ENCODE measurements at regions not wholly inside any gene's neighbourhood (a gene's known extent, or its start where the extent isn't known, plus 50 kb on each side); places are given as distances from the start of the nearest gene placed in this dataset.

- ChIA-PET POLR2A (no interaction called here), CTCF (no interaction called here)
- Histone ChIP-seq H3K27me3 (ENCODE audit: control insufficient read depth, insufficient read depth, low read length) (no peaks in the 10 kb centered on the region), H3K9me3 (ENCODE audit: control insufficient read depth, insufficient read depth, low read length) (peaks cover 88% of the 10 kb centered on the region), H3K27ac (ENCODE audit: low read depth, low read length) (no peak overlapping the region), H3K4me3 (ENCODE audit: low read depth, low read length) (no peak overlapping the region)
- DNase-seq (ENCODE audit: low read depth, low spot score) = no peak
- no peak for TF ChIP-seq CTCF (IDR thresholded peaks at IDR 0.05; ENCODE audit: low read depth, low read length)
Measured at GRCh38 chr10:131681122-131681521, 219.7 kb upstream of the PPP2R2D start.

DNA sequence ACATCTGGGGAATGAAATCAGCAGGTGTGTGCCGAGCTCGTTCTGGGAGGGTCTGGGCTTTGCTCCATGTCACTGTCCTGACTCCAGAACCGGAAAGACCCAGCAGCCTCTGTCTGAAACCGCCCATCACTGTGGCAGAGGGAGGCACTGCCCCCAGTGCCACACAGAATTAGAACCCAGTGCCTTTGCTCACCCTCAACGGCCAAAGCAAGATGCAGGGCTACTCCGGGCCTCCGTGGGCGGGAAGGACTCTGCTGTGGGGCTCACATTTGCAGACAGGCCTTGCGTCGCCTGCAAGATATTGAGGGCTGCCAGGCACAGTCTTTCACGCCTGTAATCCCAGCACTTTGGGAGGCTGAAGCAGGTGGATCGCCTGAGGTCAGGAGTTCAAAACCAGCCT, 219.2 kb upstream of the PPP2R2D start:
- TF ChIP-seq CTCF (IDR thresholded peaks at IDR 0.05; ENCODE audit: low read depth, low read length) = no peak
- H3K4me3 ChIP-seq (ENCODE audit: low read depth, low read length) = no peak overlapping the region
- CTCF ChIA-PET = no interaction called here
- POLR2A ChIA-PET = no interaction called here
- no peak for DNase-seq (ENCODE audit: low read depth, low spot score)
- no peaks in the 10 kb centered on the region for H3K27me3 ChIP-seq (ENCODE audit: control insufficient read depth, insufficient read depth, low read length)
- peaks cover 88% of the 10 kb centered on the region for H3K9me3 ChIP-seq (ENCODE audit: control insufficient read depth, insufficient read depth, low read length)
- no peak overlapping the region for H3K27ac ChIP-seq (ENCODE audit: low read depth, low read length)

DNA sequence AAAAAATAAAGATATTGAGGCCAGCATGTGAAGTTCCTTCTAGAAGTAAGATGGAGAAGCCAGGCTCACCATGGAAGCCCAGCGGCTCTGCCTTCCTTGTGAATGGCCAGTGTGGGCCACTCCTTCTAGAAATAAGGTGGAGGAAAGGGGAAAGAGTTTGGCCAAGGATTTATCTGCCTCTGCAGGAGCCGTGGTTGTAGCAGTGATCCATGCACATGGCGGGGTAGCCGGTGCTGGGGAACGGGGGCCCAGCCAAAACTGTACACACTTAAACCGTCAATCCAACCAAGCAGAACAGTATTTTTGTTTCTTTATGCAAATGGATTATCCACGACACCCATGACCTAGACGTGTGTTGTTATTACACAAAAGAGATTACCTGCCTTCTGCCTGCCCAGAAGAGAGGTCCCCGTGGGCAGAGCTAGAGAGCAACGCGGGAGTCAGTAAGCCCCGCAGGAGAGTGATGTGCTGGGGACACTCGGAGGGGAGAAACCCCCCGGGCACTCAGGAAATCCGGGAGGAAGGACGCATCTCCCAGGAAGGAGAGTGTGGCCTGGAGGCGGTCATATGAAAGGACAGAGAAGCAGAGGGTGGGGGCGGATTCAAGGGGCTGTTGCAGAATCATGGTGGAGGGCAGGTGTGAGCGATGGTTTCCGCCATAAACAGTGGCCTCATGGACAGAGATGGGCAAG, 218.4 kb upstream of the PPP2R2D start:
- H3K27me3 ChIP-seq (ENCODE audit: control insufficient read depth, insufficient read depth, low read length) = no peaks in the 10 kb centered on the region
- ChIA-PET POLR2A (no interaction called here), CTCF (no interaction called here)
- H3K27ac ChIP-seq (ENCODE audit: low read depth, low read length) = no peak overlapping the region
- peaks cover 88% of the 10 kb centered on the region for H3K9me3 ChIP-seq (ENCODE audit: control insufficient read depth, insufficient read depth, low read length)
- no peak for TF ChIP-seq CTCF (IDR thresholded peaks at IDR 0.05; ENCODE audit: low read depth, low read length)
- no peak for DNase-seq (ENCODE audit: low read depth, low spot score)
- H3K4me3 ChIP-seq (ENCODE audit: low read depth, low read length) = no peak overlapping the region

- no peak for TF ChIP-seq CTCF (IDR thresholded peaks at IDR 0.05; ENCODE audit: low read depth, low read length)
- H3K27ac ChIP-seq (ENCODE audit: low read depth, low read length) = no peak overlapping the region
- H3K9me3 ChIP-seq (ENCODE audit: control insufficient read depth, insufficient read depth, low read length) = peaks cover 87% of the 10 kb centered on the region
- ChIA-PET POLR2A (no interaction called here), CTCF (no interaction called here)
- no peak overlapping the region for H3K4me3 ChIP-seq (ENCODE audit: low read depth, low read length)
- DNase-seq (ENCODE audit: low read depth, low spot score) = no peak
- no peaks in the 10 kb centered on the region for H3K27me3 ChIP-seq (ENCODE audit: control insufficient read depth, insufficient read depth, low read length)
Measured at GRCh38 chr10:131683281-131683861, 217.4 kb upstream of the PPP2R2D start.

DNA sequence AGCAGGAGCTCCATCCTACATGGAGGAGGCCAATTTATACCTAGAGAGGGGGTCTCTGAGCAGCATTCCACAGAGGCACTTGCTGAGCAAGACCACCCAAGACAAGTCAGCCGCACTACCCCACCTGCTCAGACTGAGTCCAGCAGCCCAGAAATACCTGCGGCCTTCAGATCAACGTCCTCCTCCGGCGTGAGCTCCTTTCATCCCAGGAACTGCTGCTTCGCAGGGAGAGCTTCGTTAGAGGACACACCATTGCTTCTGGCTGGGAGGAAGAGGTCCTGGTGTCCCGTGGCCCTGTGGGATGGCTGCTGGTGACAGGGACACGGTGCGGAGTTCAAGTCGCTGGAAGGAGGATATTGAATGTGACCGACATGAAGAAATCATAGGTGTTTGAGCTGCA, 216.9 kb upstream of the PPP2R2D start:
- DNase-seq (ENCODE audit: low read depth, low spot score) = no peak
- Histone ChIP-seq H3K4me3 (ENCODE audit: low read depth, low read length) (no peak overlapping the region), H3K9me3 (ENCODE audit: control insufficient read depth, insufficient read depth, low read length) (peaks cover 87% of the 10 kb centered on the region), H3K27ac (ENCODE audit: low read depth, low read length) (no peak overlapping the region), H3K27me3 (ENCODE audit: control insufficient read depth, insufficient read depth, low read length) (no peaks in the 10 kb centered on the region)
- POLR2A ChIA-PET = no interaction called here
- CTCF ChIA-PET = no interaction called here
- no peak for TF ChIP-seq CTCF (IDR thresholded peaks at IDR 0.05; ENCODE audit: low read depth, low read length)
